DND-41 (cell line): ENCODE measurements at regions not wholly inside any gene's neighbourhood (a gene's known extent, or its start where the extent isn't known, plus 50 kb on each side); places are given as distances from the start of the nearest gene placed in this dataset.

Experiments used
- EZH2 ChIP-seq: IDR thresholded peaks from 3 replicates; pipeline ENCODE4 v1.6.1; 2012; ENCODE audit warnings: borderline replicate concordance, low read depth, mild to moderate bottlenecking, moderate library complexity, low read length, inconsistent platforms; ENCODE audit not compliant: severe bottlenecking
- TF ChIP-seq, protein P1 (sequence below): IDR thresholded peaks from 2 replicates; pipeline ENCODE4 v1.5.1; 2012; ENCODE audit warnings: borderline replicate concordance, low read length, moderate library complexity, mild to moderate bottlenecking; ENCODE audit not compliant: poor library complexity, severe bottlenecking; ENCODE audit errors: extremely low read depth

GRCh38 chr2:7749895-7750559 lies 832.8 kb downstream of the RNF144A start:
- TF ChIP-seq EZH2 = no peak
- TF ChIP-seq, protein P1, sequence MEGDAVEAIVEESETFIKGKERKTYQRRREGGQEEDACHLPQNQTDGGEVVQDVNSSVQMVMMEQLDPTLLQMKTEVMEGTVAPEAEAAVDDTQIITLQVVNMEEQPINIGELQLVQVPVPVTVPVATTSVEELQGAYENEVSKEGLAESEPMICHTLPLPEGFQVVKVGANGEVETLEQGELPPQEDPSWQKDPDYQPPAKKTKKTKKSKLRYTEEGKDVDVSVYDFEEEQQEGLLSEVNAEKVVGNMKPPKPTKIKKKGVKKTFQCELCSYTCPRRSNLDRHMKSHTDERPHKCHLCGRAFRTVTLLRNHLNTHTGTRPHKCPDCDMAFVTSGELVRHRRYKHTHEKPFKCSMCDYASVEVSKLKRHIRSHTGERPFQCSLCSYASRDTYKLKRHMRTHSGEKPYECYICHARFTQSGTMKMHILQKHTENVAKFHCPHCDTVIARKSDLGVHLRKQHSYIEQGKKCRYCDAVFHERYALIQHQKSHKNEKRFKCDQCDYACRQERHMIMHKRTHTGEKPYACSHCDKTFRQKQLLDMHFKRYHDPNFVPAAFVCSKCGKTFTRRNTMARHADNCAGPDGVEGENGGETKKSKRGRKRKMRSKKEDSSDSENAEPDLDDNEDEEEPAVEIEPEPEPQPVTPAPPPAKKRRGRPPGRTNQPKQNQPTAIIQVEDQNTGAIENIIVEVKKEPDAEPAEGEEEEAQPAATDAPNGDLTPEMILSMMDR = no peak
